ENCODE measurements at regions not wholly inside any gene's neighbourhood (a gene's known extent, or its start where the extent isn't known, plus 50 kb on each side); places are given as distances from the start of the nearest gene placed in this dataset.

DNA sequence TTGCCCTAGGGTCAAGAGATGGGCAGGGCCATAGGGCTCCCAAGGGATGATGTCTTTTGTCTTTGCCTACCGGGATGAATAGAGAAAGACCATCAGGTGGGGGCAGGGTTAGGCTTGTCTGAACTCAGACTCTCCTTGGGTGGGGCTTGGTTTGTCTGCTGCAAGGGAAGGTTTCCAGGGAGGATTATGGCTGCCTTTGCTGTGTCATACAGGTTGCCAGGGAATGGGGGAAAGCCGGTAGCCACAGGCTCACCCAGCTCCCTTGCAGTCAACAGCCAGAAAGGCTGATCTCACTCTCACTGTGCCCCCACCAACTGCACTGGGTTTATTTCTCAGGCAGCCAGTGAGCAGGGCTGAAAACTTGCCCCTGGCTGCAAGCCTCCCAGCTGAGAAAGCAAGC lies 253.2 kb downstream of the POLR1F start:
- no peaks in the 10 kb centered on the region for H3K36me3 ChIP-seq
- intact Hi-C loops (cut with DNase I; ENCODE audit: low total_unique reads) = no loop called here
- H3K9me3 ChIP-seq = peaks cover 0 to 22% (median 2%) of the 10 kb centered on the region in 8 donors
- WGBS, 5 donors = 34 to 86% (median 40%) methylated on average over 1 to 2 of the region's 2 CpGs
- no peak overlapping the region for H3K27ac ChIP-seq
- no peak overlapping the region for H3K4me3 ChIP-seq
- no peak for TF ChIP-seq POLR2A (IDR thresholded peaks at IDR 0.05)
- TF ChIP-seq, protein P1, sequence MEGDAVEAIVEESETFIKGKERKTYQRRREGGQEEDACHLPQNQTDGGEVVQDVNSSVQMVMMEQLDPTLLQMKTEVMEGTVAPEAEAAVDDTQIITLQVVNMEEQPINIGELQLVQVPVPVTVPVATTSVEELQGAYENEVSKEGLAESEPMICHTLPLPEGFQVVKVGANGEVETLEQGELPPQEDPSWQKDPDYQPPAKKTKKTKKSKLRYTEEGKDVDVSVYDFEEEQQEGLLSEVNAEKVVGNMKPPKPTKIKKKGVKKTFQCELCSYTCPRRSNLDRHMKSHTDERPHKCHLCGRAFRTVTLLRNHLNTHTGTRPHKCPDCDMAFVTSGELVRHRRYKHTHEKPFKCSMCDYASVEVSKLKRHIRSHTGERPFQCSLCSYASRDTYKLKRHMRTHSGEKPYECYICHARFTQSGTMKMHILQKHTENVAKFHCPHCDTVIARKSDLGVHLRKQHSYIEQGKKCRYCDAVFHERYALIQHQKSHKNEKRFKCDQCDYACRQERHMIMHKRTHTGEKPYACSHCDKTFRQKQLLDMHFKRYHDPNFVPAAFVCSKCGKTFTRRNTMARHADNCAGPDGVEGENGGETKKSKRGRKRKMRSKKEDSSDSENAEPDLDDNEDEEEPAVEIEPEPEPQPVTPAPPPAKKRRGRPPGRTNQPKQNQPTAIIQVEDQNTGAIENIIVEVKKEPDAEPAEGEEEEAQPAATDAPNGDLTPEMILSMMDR (IDR thresholded peaks at IDR 0.05 in 8 of 11, conservative IDR thresholded peaks at IDR 0.05 in 3 of 11) = no peak
- TF ChIP-seq POLR2AphosphoS5 (IDR thresholded peaks at IDR 0.05) = no peak
- no peaks in the 10 kb centered on the region for H3K4me1 ChIP-seq
- DNase-seq = no peak
- no peaks in the 10 kb centered on the region for H3K27me3 ChIP-seq (replicated peaks in 1 of 7)

DNA sequence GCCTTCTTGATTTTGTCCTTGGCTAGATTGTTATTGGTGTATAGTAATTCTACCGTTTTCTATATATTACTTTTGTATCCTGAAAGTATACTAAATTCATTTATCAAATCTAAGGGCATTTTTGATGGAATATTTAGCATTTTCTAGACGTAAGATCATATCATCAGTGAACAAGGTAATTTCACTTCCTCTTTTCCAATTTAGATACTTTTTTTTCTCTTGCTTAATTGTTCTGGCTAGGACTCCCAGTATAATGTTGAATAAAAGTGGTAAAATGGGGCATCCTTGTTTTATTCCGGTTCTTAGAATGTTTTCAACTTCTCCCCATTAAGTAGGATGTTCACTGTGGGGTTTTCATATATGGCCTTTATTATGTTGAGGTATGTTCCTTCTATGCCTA lies 260.7 kb downstream of the POLR1F start:
- no peak for TF ChIP-seq POLR2A (IDR thresholded peaks at IDR 0.05)
- TF ChIP-seq POLR2AphosphoS5 (IDR thresholded peaks at IDR 0.05) = no peak
- TF ChIP-seq, protein P1 (IDR thresholded peaks at IDR 0.05 in 8 of 11, conservative IDR thresholded peaks at IDR 0.05 in 3 of 11) = no peak
- intact Hi-C loops (cut with DNase I; ENCODE audit: low total_unique reads) = no loop called here
- Histone ChIP-seq H3K36me3 (no peaks in the 10 kb centered on the region), H3K9me3 (peaks cover 0 to 9% (median 0%) of the 10 kb centered on the region in 8 donors), H3K27me3 (replicated peaks in 1 of 7) (no peaks in the 10 kb centered on the region), H3K27ac (no peak overlapping the region), H3K4me1 (no peaks in the 10 kb centered on the region), H3K4me3 (no peak overlapping the region)
- WGBS, 5 donors = 61 to 75% (median 68%) methylated on average over 3 of the region's 3 CpGs
- no peak for DNase-seq

DNA sequence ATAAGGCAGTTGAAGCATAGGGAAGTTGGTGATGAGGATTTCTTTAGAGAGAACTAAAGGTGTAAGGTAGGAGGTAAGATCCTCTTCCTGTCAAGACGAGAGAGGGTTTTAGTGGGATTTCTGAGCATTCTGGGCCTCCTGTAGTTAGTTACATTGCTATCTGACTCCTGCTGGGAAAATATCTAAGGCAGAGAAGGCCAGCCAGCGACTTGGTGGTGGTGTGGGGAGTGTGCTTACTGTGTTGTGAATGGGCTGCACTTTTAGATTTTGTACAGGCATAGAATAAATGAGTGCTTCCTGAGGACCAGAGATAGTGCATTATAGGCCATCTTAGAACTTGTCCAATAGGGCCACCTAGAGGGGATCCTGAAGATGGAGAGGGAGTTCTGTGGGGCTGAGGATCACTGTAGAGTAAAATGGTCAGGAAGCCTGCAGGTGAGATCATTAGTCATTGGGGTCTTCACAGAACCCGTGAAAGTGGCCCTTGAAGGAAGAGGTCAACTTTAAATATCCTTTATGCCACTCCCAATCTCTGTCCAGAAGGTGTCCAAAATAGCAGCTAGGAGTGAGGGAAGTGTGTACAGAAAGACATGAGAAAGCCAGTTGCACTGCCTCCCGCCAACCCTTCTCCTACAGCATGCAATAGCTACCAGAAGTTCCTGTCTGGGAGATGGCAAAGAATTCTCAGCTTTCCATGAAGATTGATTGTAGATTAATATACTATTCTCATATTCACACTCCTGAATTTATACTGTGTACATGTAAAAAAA lies 266.6 kb downstream of the POLR1F start:
- WGBS, 5 donors = 56 to 66% (median 64%) methylated on average over 4 of the region's 4 CpGs
- no peaks in the 10 kb centered on the region for H3K4me1 ChIP-seq
- intact Hi-C loops (cut with DNase I; ENCODE audit: low total_unique reads) = no loop called here

DNA sequence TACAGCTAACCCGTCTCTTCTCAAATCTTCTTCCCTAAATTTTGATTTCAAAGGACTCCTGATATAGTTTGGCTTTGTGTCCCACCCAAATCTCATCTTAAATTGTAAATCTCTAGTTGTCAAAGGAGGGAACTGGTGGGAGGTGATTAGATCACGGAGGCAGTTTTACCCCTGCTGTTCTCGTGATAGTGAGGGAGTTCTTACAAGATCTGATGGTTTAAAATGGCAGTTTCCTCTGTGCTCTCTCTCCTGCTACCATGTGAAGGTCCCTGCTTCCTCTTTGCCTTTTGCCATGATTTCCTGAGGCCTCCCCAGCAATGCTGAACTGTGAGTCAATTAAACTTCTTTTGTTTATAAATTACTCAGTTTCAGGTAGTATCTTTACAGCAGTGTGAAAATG lies 269.3 kb downstream of the POLR1F start:
- TF ChIP-seq POLR2A (IDR thresholded peaks at IDR 0.05) = no peak
- no peak for TF ChIP-seq POLR2AphosphoS5 (IDR thresholded peaks at IDR 0.05)
- no peak overlapping the region for H3K4me3 ChIP-seq
- WGBS, 5 donors = 34 to 50% (median 40%) methylated on average over 3 of the region's 3 CpGs
- H3K36me3 ChIP-seq = no peaks in the 10 kb centered on the region
- no peak overlapping the region for H3K27ac ChIP-seq
- no peaks in the 10 kb centered on the region for H3K4me1 ChIP-seq
- no peak for DNase-seq
- intact Hi-C loops (cut with DNase I; ENCODE audit: low total_unique reads) = no loop called here
- H3K27me3 ChIP-seq (replicated peaks in 1 of 7) = no peaks in the 10 kb centered on the region
- no peaks in the 10 kb centered on the region for H3K9me3 ChIP-seq

More for the DNA sequence above, 266.6 kb downstream of the POLR1F start:
- no peak overlapping the region for H3K4me3 ChIP-seq
- no peaks in the 10 kb centered on the region for H3K27me3 ChIP-seq (replicated peaks in 1 of 7)
- no peaks in the 10 kb centered on the region for H3K36me3 ChIP-seq
- TF ChIP-seq, protein P1 (IDR thresholded peaks at IDR 0.05 in 8 of 11, conservative IDR thresholded peaks at IDR 0.05 in 3 of 11) = no peak
- TF ChIP-seq POLR2AphosphoS5 (IDR thresholded peaks at IDR 0.05) = no peak
- TF ChIP-seq POLR2A (IDR thresholded peaks at IDR 0.05) = no peak
- no peak overlapping the region for H3K27ac ChIP-seq
- no peak for DNase-seq
- H3K9me3 ChIP-seq = peaks cover 0 to under 1% (median 0%) of the 10 kb centered on the region in 8 donors
